WI38 (cell line): ENCODE measurements at regions not wholly inside any gene's neighbourhood (a gene's known extent, or its start where the extent isn't known, plus 50 kb on each side); places are given as distances from the start of the nearest gene placed in this dataset.

Experiments
- H3K4me3 ChIP-seq: 2 replicates; pipeline ENCODE4 v1.5.1; 2011; ENCODE audit warnings: low read depth, mild to moderate bottlenecking, control low read depth, low read length
- CTCF ChIP-seq: IDR thresholded peaks from 2 replicates; pipeline ENCODE4 v1.5.1; 2012; ENCODE audit warnings: low read depth, mild to moderate bottlenecking, control low read depth, low read length

- H3K4me3 ChIP-seq, result no peak overlapping the region
- TF ChIP-seq CTCF, result no peak
Measured at GRCh38 chr1:59078866-59079265, 218.0 kb upstream of the FGGY start.

- H3K4me3 ChIP-seq, result no peak overlapping the region
- no peak for TF ChIP-seq CTCF
Measured at GRCh38 chr1:59079434-59080140, 217.3 kb upstream of the FGGY start.

- TF ChIP-seq CTCF, result no peak
- no peak overlapping the region for H3K4me3 ChIP-seq
Measured at GRCh38 chr1:59081181-59081580, 215.7 kb upstream of the FGGY start.

GRCh38 chr1:59081795-59082194 is 215.1 kb upstream of the FGGY start:
- no peak for TF ChIP-seq CTCF
- no peak overlapping the region for H3K4me3 ChIP-seq

- no peak for TF ChIP-seq CTCF
- H3K4me3 ChIP-seq, result no peak overlapping the region
Measured at GRCh38 chr1:59083946-59084865, 212.7 kb upstream of the FGGY start.

- no peak overlapping the region for H3K4me3 ChIP-seq
- TF ChIP-seq CTCF, result no peak
Measured at GRCh38 chr1:59085101-59085500, 211.8 kb upstream of the FGGY start.
